ENCODE measurements at regions not wholly inside any gene's neighbourhood (a gene's known extent, or its start where the extent isn't known, plus 50 kb on each side); places are given as distances from the start of the nearest gene placed in this dataset.

GRCh38 chr20:60411813-60412212, 453.6 kb downstream of the CDH26 start:
- peaks cover 3% of the 10 kb centered on the region for H3K9me3 Mint-ChIP-seq
- no peaks in the 10 kb centered on the region for H3K36me3 Mint-ChIP-seq (ENCODE audit: low read depth)
- no peak for DNase-seq
- intact Hi-C loops (cut with micrococcal nuclease), result no loop called here
- H3K4me1 Mint-ChIP-seq (ENCODE audit: low read depth), result no peaks in the 10 kb centered on the region
- POLR2A ChIA-PET, result no interaction called here
- CTCF ChIA-PET, result interaction anchor here (1.5 kb wide), 1 partner anchor 10 kb away, joined by 3 read pairs; no protein-coding TSS in a partner anchor
- H3K27ac Mint-ChIP-seq, result no peak overlapping the region
- no peak overlapping the region for H3K4me3 Mint-ChIP-seq
- TF ChIP-seq, protein P1, sequence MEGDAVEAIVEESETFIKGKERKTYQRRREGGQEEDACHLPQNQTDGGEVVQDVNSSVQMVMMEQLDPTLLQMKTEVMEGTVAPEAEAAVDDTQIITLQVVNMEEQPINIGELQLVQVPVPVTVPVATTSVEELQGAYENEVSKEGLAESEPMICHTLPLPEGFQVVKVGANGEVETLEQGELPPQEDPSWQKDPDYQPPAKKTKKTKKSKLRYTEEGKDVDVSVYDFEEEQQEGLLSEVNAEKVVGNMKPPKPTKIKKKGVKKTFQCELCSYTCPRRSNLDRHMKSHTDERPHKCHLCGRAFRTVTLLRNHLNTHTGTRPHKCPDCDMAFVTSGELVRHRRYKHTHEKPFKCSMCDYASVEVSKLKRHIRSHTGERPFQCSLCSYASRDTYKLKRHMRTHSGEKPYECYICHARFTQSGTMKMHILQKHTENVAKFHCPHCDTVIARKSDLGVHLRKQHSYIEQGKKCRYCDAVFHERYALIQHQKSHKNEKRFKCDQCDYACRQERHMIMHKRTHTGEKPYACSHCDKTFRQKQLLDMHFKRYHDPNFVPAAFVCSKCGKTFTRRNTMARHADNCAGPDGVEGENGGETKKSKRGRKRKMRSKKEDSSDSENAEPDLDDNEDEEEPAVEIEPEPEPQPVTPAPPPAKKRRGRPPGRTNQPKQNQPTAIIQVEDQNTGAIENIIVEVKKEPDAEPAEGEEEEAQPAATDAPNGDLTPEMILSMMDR (IDR thresholded peaks at IDR 0.05), result no peak
- H3K27me3 Mint-ChIP-seq, result peaks cover 1% of the 10 kb centered on the region
- no peak for ATAC-seq

GRCh38 chr20:60420676-60421229, 462.5 kb downstream of the CDH26 start:
- no peaks in the 10 kb centered on the region for H3K4me1 Mint-ChIP-seq (ENCODE audit: low read depth)
- ATAC-seq (no peak), DNase-seq (no peak)
- intact Hi-C loops (cut with micrococcal nuclease), result no loop called here
- ChIA-PET CTCF (no interaction called here), POLR2A (no interaction called here)
- no peaks in the 10 kb centered on the region for H3K9me3 Mint-ChIP-seq
- H3K36me3 Mint-ChIP-seq (ENCODE audit: low read depth), result no peaks in the 10 kb centered on the region
- H3K4me3 Mint-ChIP-seq, result no peak overlapping the region
- TF ChIP-seq, protein P1 (IDR thresholded peaks at IDR 0.05), result no peak
- H3K27ac Mint-ChIP-seq, result no peak overlapping the region
- peaks cover 1% of the 10 kb centered on the region for H3K27me3 Mint-ChIP-seq

DNA sequence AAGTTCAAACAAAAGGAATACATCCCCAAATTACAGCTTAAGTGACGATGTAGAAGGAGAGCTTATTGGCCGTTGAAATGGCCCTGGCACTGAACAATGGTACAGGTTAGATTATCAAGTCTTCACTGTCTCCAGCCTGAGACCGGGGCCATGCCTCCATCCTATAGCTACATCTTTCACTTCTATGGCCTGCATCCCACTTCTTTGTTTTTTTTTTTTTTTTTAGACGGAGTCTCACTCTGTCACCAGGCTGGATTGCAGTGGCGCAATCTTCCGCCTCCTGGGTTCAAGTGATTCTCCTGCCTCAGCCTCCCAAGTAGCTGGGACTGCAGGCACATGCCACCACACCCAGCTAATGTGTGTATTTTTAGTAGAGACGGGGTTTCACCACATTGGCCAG, 464.6 kb downstream of the CDH26 start:
- H3K27ac Mint-ChIP-seq, result no peak overlapping the region
- DNase-seq, result no peak
- H3K27me3 Mint-ChIP-seq, result peaks cover 1% of the 10 kb centered on the region
- no peak for ATAC-seq
- CTCF ChIA-PET, result interaction anchor here (1.3 kb wide), 1 partner anchor 10 kb away, joined by 3 read pairs; no protein-coding TSS in a partner anchor
- H3K9me3 Mint-ChIP-seq, result no peaks in the 10 kb centered on the region
- TF ChIP-seq, protein P1 (IDR thresholded peaks at IDR 0.05), result no peak
- intact Hi-C loops (cut with micrococcal nuclease), result no loop called here
- POLR2A ChIA-PET, result no interaction called here
- H3K4me3 Mint-ChIP-seq, result no peak overlapping the region
- no peaks in the 10 kb centered on the region for H3K4me1 Mint-ChIP-seq (ENCODE audit: low read depth)
- H3K36me3 Mint-ChIP-seq (ENCODE audit: low read depth), result no peaks in the 10 kb centered on the region

DNA sequence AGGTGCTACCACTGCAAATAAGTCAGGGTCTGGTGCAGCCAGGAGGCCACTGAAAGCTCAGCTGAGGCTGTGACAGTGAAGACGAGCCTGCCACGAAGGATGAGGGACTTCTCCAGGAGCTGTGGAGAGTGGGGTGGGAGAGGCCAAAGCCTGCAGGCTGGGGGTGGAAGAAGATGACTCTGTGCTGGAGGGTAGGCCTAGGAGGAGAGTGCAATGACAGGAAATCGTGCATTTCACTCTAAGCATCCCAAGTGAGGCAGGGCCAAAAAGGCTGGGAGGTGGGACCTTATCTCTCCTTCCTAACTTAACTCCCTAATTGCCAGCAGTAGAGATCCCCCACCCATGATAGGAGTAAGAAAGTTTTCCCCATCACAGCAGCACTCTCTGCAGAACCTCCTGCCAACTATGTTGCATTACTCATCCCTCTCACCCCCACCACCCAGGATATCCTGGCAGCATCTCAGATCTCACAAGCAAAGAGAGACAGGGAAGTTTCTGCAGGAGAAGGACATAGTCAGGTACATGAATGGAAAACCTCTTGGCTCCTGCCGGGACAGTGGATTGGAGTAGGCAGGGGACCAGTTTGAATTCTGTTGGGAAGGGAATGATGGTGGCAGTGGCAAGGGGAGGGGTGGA, 466.2 kb downstream of the CDH26 start:
- ChIA-PET CTCF (no interaction called here), POLR2A (interaction anchor here (0.7 kb wide), 1 partner anchor 157 kb away, joined by 3 read pairs; no protein-coding TSS in a partner anchor)
- Mint-ChIP-seq H3K9me3 (no peaks in the 10 kb centered on the region), H3K27ac (no peak overlapping the region), H3K4me1 (ENCODE audit: low read depth) (no peaks in the 10 kb centered on the region), H3K27me3 (peaks cover 1% of the 10 kb centered on the region), H3K36me3 (ENCODE audit: low read depth) (no peaks in the 10 kb centered on the region), H3K4me3 (no peak overlapping the region)
- TF ChIP-seq, protein P1 (IDR thresholded peaks at IDR 0.05), result no peak
- intact Hi-C loops (cut with micrococcal nuclease), result no loop called here
- DNase-seq, result no peak
- no peak for ATAC-seq

- CTCF ChIA-PET, result interaction anchor here (0.7 kb wide), 1 partner anchor 217 kb away, joined by 3 read pairs; no protein-coding TSS in a partner anchor
- Mint-ChIP-seq H3K4me3 (no peak overlapping the region), H3K9me3 (no peaks in the 10 kb centered on the region), H3K27ac (no peak overlapping the region), H3K36me3 (ENCODE audit: low read depth) (no peaks in the 10 kb centered on the region), H3K27me3 (no peaks in the 10 kb centered on the region), H3K4me1 (ENCODE audit: low read depth) (no peaks in the 10 kb centered on the region)
- ATAC-seq (no peak), DNase-seq (no peak)
- POLR2A ChIA-PET, result no interaction called here
- TF ChIP-seq, protein P1 (IDR thresholded peaks at IDR 0.05), result no peak
- intact Hi-C loops (cut with micrococcal nuclease), result no loop called here
Observed at GRCh38 chr20:60427516-60427915, 469.3 kb downstream of the CDH26 start.

Measured in activated CD8-positive, alpha-beta T cell treated with anti-CD3 and anti-CD28 coated beads for 36 hours (primary cell).